ENCODE measurements at regions not wholly inside any gene's neighbourhood (a gene's known extent, or its start where the extent isn't known, plus 50 kb on each side); places are given as distances from the start of the nearest gene placed in this dataset.
A peak's percentile ranks its signal among the peaks of the same experiment; 100 is the strongest.

DNA sequence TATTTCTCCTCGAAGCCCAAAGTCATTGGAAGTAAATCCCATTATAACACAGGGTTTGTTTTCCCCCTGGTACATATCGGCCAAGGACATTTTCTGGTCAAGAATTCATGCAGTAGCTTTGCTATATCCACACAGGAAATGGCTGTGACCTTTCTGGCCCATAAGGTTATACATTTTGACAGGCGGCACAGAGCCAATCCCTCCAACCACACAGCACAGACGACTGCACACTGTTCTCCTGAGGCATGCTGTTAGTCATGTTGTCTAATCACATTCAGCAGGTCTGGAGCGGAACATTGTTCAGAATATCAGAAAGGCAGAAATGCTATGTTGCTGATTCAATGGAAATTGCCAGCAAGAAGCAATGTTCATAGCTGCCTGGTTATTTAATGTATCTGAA, 742.3 kb upstream of the SLC8A1 start:
- Histone ChIP-seq H3K4me3 (replicated peaks in 1 of 3) (no peak overlapping the region), H3K9me3 (no peaks in the 10 kb centered on the region), H3K4me1 (no peaks in the 10 kb centered on the region), H3K36me3 (no peaks in the 10 kb centered on the region), H3K27ac (no peak overlapping the region), H3K27me3 (no peaks in the 10 kb centered on the region)
- WGBS, 2 donors = 51 to 63% methylated on average over 5 of the region's 5 CpGs
- no peak for TF ChIP-seq CTCF (IDR thresholded peaks at IDR 0.05)
- TF ChIP-seq POLR2A (IDR thresholded peaks at IDR 0.05) = no peak
- DNase-seq = peak; percentile 2
- intact Hi-C loops (cut with DNase I) = no loop called here

DNA sequence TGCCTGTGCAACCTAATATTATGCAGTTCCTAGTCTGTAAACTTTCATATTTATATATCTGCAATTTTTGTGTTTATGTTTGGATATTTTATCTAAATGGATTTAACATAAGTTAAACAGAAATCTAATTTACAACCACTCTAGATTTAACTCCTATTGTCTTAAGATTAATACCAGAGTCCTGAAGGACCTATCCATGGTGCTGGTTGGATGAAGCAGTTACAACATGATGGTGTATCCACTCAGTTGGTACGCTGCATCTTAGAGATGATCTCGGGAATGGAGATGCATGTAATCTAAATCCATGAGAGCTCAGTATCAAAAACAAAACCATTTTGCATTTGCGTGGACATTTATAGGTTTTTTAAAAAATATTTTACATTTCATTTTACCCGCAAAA, 745.9 kb upstream of the SLC8A1 start:
- no peak overlapping the region for H3K27ac ChIP-seq
- H3K4me1 ChIP-seq = no peaks in the 10 kb centered on the region
- no peak for DNase-seq
- no peaks in the 10 kb centered on the region for H3K36me3 ChIP-seq
- no peak overlapping the region for H3K4me3 ChIP-seq (replicated peaks in 1 of 3)
- no peaks in the 10 kb centered on the region for H3K9me3 ChIP-seq
- intact Hi-C loops (cut with DNase I) = no loop called here
- TF ChIP-seq CTCF (IDR thresholded peaks at IDR 0.05) = no peak
- no peak for TF ChIP-seq POLR2A (IDR thresholded peaks at IDR 0.05)
- 78 to 92% methylated on average over 4 of the region's 4 CpGs for WGBS, 2 donors
- no peaks in the 10 kb centered on the region for H3K27me3 ChIP-seq

DNA sequence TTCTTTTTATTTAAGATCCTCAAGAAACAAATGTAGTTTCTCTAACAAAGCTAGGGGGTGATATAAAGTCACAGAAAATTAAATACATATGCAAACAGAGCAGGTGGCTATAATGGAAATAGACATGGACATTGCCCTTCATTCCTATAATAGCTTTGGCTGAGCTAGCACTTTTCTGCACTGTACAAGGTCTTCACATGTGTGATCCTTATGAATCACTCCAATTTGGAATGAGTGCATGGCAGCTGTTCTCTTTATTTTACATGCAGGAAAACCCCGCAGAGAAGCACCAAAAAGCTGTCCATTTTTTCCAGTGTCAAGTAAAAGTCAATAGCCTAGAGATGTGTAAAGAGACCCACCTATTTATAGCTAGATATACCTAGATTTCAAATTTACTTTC, 747.4 kb upstream of the SLC8A1 start:
- intact Hi-C loops (cut with DNase I) = no loop called here
- Histone ChIP-seq H3K4me3 (replicated peaks in 1 of 3) (no peak overlapping the region), H3K27me3 (no peaks in the 10 kb centered on the region), H3K9me3 (no peaks in the 10 kb centered on the region), H3K36me3 (no peaks in the 10 kb centered on the region), H3K4me1 (no peaks in the 10 kb centered on the region), H3K27ac (no peak overlapping the region)
- WGBS, 2 donors = 82 to 83% methylated on average over 1 of the region's 1 CpG
- no peak for TF ChIP-seq CTCF (IDR thresholded peaks at IDR 0.05)
- TF ChIP-seq POLR2A (IDR thresholded peaks at IDR 0.05) = no peak
- DNase-seq = no peak

- WGBS, 2 donors = 69 to 76% methylated on average over 3 of the region's 3 CpGs
- no peaks in the 10 kb centered on the region for H3K4me1 ChIP-seq
- H3K4me3 ChIP-seq (replicated peaks in 1 of 3) = no peak overlapping the region
- no peak for TF ChIP-seq CTCF (IDR thresholded peaks at IDR 0.05)
- no peak for TF ChIP-seq POLR2A (IDR thresholded peaks at IDR 0.05)
- H3K36me3 ChIP-seq = no peaks in the 10 kb centered on the region
- no peak overlapping the region for H3K27ac ChIP-seq
- H3K9me3 ChIP-seq = no peaks in the 10 kb centered on the region
- intact Hi-C loops (cut with DNase I) = no loop called here
- DNase-seq = no peak
- H3K27me3 ChIP-seq = no peaks in the 10 kb centered on the region
Observed at GRCh38 chr2:41204315-41204714, 752.4 kb upstream of the SLC8A1 start.

GRCh38 chr2:41206004-41206403, 754.1 kb upstream of the SLC8A1 start:
- no peak overlapping the region for H3K27ac ChIP-seq
- no peaks in the 10 kb centered on the region for H3K9me3 ChIP-seq
- no peaks in the 10 kb centered on the region for H3K4me1 ChIP-seq

More at GRCh38 chr2:41206004-41206403, 754.1 kb upstream of the SLC8A1 start:
- TF ChIP-seq POLR2A (IDR thresholded peaks at IDR 0.05) (no peak), CTCF (IDR thresholded peaks at IDR 0.05) (no peak)
- no peaks in the 10 kb centered on the region for H3K27me3 ChIP-seq
- WGBS, 2 donors = 74 to 81% methylated on average over 1 of the region's 1 CpG
- H3K4me3 ChIP-seq (replicated peaks in 1 of 3) = no peak overlapping the region
- no peaks in the 10 kb centered on the region for H3K36me3 ChIP-seq
- DNase-seq = no peak
- intact Hi-C loops (cut with DNase I) = no loop called here

Measured in thyroid gland (tissue), 4 donors.